SK-N-SH (cell line): ENCODE measurements at regions not wholly inside any gene's neighbourhood (a gene's known extent, or its start where the extent isn't known, plus 50 kb on each side); places are given as distances from the start of the nearest gene placed in this dataset.

Experiments
- EP300 ChIP-seq, 2 experiments: IDR thresholded peaks; 2 replicates each; pipeline versions ENCODE4 v1.4.0 to v1.6.1; 2012; ENCODE audit warnings: borderline replicate concordance in 1 of 2, low read depth in 1 of 2, low read length in 1 of 2
- EZH2phosphoT487 ChIP-seq: fragments of 200-600 bp; sonication (generic); IDR thresholded peaks from 2 replicates; pipeline ENCODE4 v1.6.1; 2017; ENCODE audit warnings: low read depth, mixed run types, mild to moderate bottlenecking, antibody characterized with exemption, moderate library complexity, borderline replicate concordance
- FOXJ3 ChIP-seq: sonication (generic); formaldehyde crosslinking; IDR thresholded peaks from 2 replicates; pipeline ENCODE4 v1.5.1; 2020; ENCODE audit warnings: mild to moderate bottlenecking, missing genetic modification reagents
- GABPA ChIP-seq: IDR thresholded peaks from 2 replicates; pipeline ENCODE4 v1.4.0; 2012; ENCODE audit warnings: low read depth, mild to moderate bottlenecking
- JUND ChIP-seq: IDR thresholded peaks from 2 replicates; pipeline ENCODE4 v1.4.0; 2012
- NFIC ChIP-seq: IDR thresholded peaks from 2 replicates; pipeline ENCODE4 v1.4.0; 2012; ENCODE audit warnings: borderline replicate concordance
- POLR2AphosphoS5 ChIP-seq: IDR thresholded peaks from 2 replicates; pipeline ENCODE4 v1.6.1; 2012; ENCODE audit warnings: low read depth, low read length
- RAD21 ChIP-seq: IDR thresholded peaks from 2 replicates; pipeline ENCODE4 v1.6.1; 2012; ENCODE audit warnings: mild to moderate bottlenecking, low read length
- TAF1 ChIP-seq: IDR thresholded peaks from 2 replicates; pipeline ENCODE4 v1.6.1; 2012; ENCODE audit warnings: low read depth, mild to moderate bottlenecking, low read length, moderate library complexity, borderline replicate concordance
- TCF12 ChIP-seq: IDR thresholded peaks from 2 replicates; pipeline ENCODE4 v1.4.0; 2012
- YY1 ChIP-seq: IDR thresholded peaks from 2 replicates; pipeline ENCODE4 v1.4.0; 2012; ENCODE audit warnings: low read depth, mild to moderate bottlenecking
- TF ChIP-seq, protein P1 (sequence below): fragments of 200-600 bp; sonication (generic); IDR thresholded peaks from 2 replicates; pipeline ENCODE4 v1.6.1; 2017; ENCODE audit warnings: antibody characterized with exemption, mild to moderate bottlenecking, moderate library complexity
- TF ChIP-seq, protein P2 (sequence below): IDR thresholded peaks from 2 replicates; pipeline ENCODE4 v1.4.0; 2012; ENCODE audit warnings: low read depth, borderline replicate concordance
- TF ChIP-seq, protein P3 (sequence below): IDR thresholded peaks from 2 replicates; pipeline ENCODE4 v1.6.1; 2012; ENCODE audit warnings: mild to moderate bottlenecking, low read depth, low read length, moderate library complexity

DNA sequence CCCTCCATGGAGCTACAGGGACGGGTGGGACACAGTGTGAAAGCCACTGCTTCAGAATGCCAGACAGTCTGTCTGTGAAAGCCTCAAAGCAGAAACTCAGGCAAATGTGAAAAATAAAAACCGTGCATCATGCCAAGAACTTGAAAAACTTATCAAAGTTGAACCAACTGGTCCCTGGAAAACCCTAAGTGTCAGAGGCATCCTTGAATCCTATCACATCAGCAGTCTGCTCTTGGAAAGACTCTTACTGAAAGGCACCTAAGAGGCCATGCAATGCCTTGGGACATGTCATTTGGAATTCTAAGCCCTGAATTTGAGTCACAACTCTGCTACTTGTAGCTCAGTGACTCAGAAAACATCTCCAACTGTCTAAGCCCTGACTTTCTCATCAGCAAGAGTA, 62.4 kb upstream of the GRIN2B start:
- TF ChIP-seq FOXJ3 (CRISPR knock-in tag) (no peak), TCF12 (no peak), EP300 (IDR thresholded peaks at IDR 0.05; ENCODE audit: borderline replicate concordance in 1 of 2, low read depth in 1 of 2, low read length in 1 of 2) (no peak), EZH2phosphoT487 (no peak), GABPA (no peak), NFIC (no peak), YY1 (no peak), RAD21 (no peak), JUND (no peak), POLR2AphosphoS5 (no peak), TAF1 (no peak)
- TF ChIP-seq, protein P1, sequence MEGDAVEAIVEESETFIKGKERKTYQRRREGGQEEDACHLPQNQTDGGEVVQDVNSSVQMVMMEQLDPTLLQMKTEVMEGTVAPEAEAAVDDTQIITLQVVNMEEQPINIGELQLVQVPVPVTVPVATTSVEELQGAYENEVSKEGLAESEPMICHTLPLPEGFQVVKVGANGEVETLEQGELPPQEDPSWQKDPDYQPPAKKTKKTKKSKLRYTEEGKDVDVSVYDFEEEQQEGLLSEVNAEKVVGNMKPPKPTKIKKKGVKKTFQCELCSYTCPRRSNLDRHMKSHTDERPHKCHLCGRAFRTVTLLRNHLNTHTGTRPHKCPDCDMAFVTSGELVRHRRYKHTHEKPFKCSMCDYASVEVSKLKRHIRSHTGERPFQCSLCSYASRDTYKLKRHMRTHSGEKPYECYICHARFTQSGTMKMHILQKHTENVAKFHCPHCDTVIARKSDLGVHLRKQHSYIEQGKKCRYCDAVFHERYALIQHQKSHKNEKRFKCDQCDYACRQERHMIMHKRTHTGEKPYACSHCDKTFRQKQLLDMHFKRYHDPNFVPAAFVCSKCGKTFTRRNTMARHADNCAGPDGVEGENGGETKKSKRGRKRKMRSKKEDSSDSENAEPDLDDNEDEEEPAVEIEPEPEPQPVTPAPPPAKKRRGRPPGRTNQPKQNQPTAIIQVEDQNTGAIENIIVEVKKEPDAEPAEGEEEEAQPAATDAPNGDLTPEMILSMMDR, result no peak
- TF ChIP-seq, protein P2, sequence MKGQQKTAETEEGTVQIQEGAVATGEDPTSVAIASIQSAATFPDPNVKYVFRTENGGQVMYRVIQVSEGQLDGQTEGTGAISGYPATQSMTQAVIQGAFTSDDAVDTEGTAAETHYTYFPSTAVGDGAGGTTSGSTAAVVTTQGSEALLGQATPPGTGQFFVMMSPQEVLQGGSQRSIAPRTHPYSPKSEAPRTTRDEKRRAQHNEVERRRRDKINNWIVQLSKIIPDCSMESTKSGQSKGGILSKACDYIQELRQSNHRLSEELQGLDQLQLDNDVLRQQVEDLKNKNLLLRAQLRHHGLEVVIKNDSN, result no peak
- TF ChIP-seq, protein P3, sequence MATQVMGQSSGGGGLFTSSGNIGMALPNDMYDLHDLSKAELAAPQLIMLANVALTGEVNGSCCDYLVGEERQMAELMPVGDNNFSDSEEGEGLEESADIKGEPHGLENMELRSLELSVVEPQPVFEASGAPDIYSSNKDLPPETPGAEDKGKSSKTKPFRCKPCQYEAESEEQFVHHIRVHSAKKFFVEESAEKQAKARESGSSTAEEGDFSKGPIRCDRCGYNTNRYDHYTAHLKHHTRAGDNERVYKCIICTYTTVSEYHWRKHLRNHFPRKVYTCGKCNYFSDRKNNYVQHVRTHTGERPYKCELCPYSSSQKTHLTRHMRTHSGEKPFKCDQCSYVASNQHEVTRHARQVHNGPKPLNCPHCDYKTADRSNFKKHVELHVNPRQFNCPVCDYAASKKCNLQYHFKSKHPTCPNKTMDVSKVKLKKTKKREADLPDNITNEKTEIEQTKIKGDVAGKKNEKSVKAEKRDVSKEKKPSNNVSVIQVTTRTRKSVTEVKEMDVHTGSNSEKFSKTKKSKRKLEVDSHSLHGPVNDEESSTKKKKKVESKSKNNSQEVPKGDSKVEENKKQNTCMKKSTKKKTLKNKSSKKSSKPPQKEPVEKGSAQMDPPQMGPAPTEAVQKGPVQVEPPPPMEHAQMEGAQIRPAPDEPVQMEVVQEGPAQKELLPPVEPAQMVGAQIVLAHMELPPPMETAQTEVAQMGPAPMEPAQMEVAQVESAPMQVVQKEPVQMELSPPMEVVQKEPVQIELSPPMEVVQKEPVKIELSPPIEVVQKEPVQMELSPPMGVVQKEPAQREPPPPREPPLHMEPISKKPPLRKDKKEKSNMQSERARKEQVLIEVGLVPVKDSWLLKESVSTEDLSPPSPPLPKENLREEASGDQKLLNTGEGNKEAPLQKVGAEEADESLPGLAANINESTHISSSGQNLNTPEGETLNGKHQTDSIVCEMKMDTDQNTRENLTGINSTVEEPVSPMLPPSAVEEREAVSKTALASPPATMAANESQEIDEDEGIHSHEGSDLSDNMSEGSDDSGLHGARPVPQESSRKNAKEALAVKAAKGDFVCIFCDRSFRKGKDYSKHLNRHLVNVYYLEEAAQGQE, result no peak
